ENCODE measurements at regions not wholly inside any gene's neighbourhood (a gene's known extent, or its start where the extent isn't known, plus 50 kb on each side); places are given as distances from the start of the nearest gene placed in this dataset.

GRCh38 chr14:71492346-71492745, 439.9 kb upstream of the RGS6 start (continued):
- TF ChIP-seq ZNF532 (CRISPR knock-in tag; IDR thresholded peaks at IDR 0.05; ENCODE audit: borderline replicate concordance): no peak
- TF ChIP-seq ZNF416 (CRISPR knock-in tag; IDR thresholded peaks at IDR 0.05): no peak
- TF ChIP-seq GTF2I (CRISPR knock-in tag; conservative IDR thresholded peaks at IDR 0.05): no peak
- no peak for TF ChIP-seq ELF4 (CRISPR knock-in tag; IDR thresholded peaks at IDR 0.05; ENCODE audit: low read depth)
- no peak for TF ChIP-seq ATF3 (CRISPR knock-in tag; conservative IDR thresholded peaks at IDR 0.05)

- Mint-ChIP-seq H3K4me1 (peaks cover 27% of the 10 kb centered on the region), H3K9me3 (peaks cover 8% of the 10 kb centered on the region; the same call in 1 of the 2 replicates), H3K4me3 (no peak overlapping the region), H3K36me3 (no peaks in the 10 kb centered on the region), H3K27ac (peak overlapping the region; percentile 54; the same call in 1 of the 2 replicates), H3K27me3 (ENCODE audit: low read depth) (no peaks in the 10 kb centered on the region)
- no peak for TF ChIP-seq TP53 (CRISPR knock-in tag; IDR thresholded peaks at IDR 0.05)
- TF ChIP-seq MYBL2 (CRISPR knock-in tag; IDR thresholded peaks at IDR 0.05): no peak
- no peak for TF ChIP-seq NR2C2 (CRISPR knock-in tag; IDR thresholded peaks at IDR 0.05)
- no peak for TF ChIP-seq KAT7 (CRISPR knock-in tag; IDR thresholded peaks at IDR 0.05; ENCODE audit: borderline replicate concordance)
- no peak for TF ChIP-seq ZNF671 (CRISPR knock-in tag; IDR thresholded peaks at IDR 0.05)
- TF ChIP-seq FOXJ3 (CRISPR knock-in tag; IDR thresholded peaks at IDR 0.05; ENCODE audit: borderline replicate concordance): no peak
- no peak for TF ChIP-seq FOXK1 (CRISPR knock-in tag; IDR thresholded peaks at IDR 0.05)
- no peak for TF ChIP-seq ZNF219 (CRISPR knock-in tag; IDR thresholded peaks at IDR 0.05; ENCODE audit: borderline replicate concordance)
- TF ChIP-seq CREM (CRISPR knock-in tag; IDR thresholded peaks at IDR 0.05): no peak
- no peak for TF ChIP-seq CTCF (IDR thresholded peaks at IDR 0.05)
- POLR2A ChIA-PET: interaction anchor here (0.5 kb wide), 1 partner anchor 13 kb away, joined by 3 read pairs; no protein-coding TSS in a partner anchor
- no peak for ATAC-seq
- CTCF ChIA-PET: no interaction called here
- DNase-seq (ENCODE audit: low spot score): no peak
Observed at GRCh38 chr14:71497645-71498086, 434.6 kb upstream of the RGS6 start.

GRCh38 chr14:71498212-71498611, 434.0 kb upstream of the RGS6 start:
- Mint-ChIP-seq H3K4me3 (no peak overlapping the region), H3K27me3 (ENCODE audit: low read depth) (no peaks in the 10 kb centered on the region), H3K36me3 (no peaks in the 10 kb centered on the region), H3K4me1 (peaks cover 27% of the 10 kb centered on the region), H3K27ac (peak overlapping the region; percentile 75), H3K9me3 (peaks cover 8% of the 10 kb centered on the region; the same call in 1 of the 2 replicates)
- DNase-seq (ENCODE audit: low spot score) (no peak), ATAC-seq (no peak)
- ChIA-PET POLR2A (no interaction called here), CTCF (interaction anchor here (1.1 kb wide), 1 partner anchor 13 kb away, joined by 3 read pairs; no protein-coding TSS in a partner anchor)
- no peak for TF ChIP-seq GTF2I (CRISPR knock-in tag; conservative IDR thresholded peaks at IDR 0.05)
- no peak for TF ChIP-seq ZNF317 (CRISPR knock-in tag; IDR thresholded peaks at IDR 0.05; ENCODE audit: borderline replicate concordance, low read depth)
- TF ChIP-seq ETV6 (CRISPR knock-in tag; IDR thresholded peaks at IDR 0.05): no peak
- no peak for TF ChIP-seq CREB1 (CRISPR knock-in tag; IDR thresholded peaks at IDR 0.05)
- TF ChIP-seq ZNF138 (CRISPR knock-in tag; conservative IDR thresholded peaks at IDR 0.05): no peak

Measured in WTC11 (cell line).